Mucosa of descending colon (tissue), 3 donors: ENCODE measurements at regions not wholly inside any gene's neighbourhood (a gene's known extent, or its start where the extent isn't known, plus 50 kb on each side); places are given as distances from the start of the nearest gene placed in this dataset.

Experiments used
- ATAC-seq: fragments of 200-7000 bp; cut with Tn5 transposase; one replicate; pipeline ENCODE4 v1.9.1; 2020; ENCODE audit warnings: mild to moderate bottlenecking, moderate library complexity
- DNase-seq, 3 donors: peaks; one replicate each; pipeline ENCODE4 v3.0.0-alpha.2; 2020
- H3K36me3 ChIP-seq: fragments of 200-600 bp; one replicate; pipeline ENCODE4 v1.8.0; 2021; ENCODE audit warnings: low read depth, mild to moderate bottlenecking
- H3K4me1 ChIP-seq: fragments of 200-600 bp; one replicate; pipeline ENCODE4 v1.8.0; 2021; ENCODE audit warnings: low read depth, mild to moderate bottlenecking
- H3K4me3 ChIP-seq: fragments of 200-600 bp; one replicate; pipeline ENCODE4 v1.8.0; 2021; ENCODE audit warnings: mild to moderate bottlenecking
- H3K9me3 ChIP-seq: fragments of 200-600 bp; one replicate; pipeline ENCODE4 v1.8.0; 2021; ENCODE audit warnings: mild to moderate bottlenecking
- intact Hi-C, 2 donors: fragments of 100-400 bp; cut with DNase I in 1 of 2; cut with micrococcal nuclease in 1 of 2; formaldehyde crosslinking; loops; one replicate each; pipeline versions ENCODE4 v1.11.0 to v1.11.1; 2022; cut with DNase I, micrococcal nuclease
- TF ChIP-seq, protein P1 (sequence below): fragments of 200-600 bp; IDR thresholded peaks from one replicate; pipeline ENCODE4 v1.8.0; 2022; ENCODE audit warnings: antibody characterized with exemption, mild to moderate bottlenecking
- donor health status: DM: no; HTN: no; CAD: no; lungs with moderate emphysema.
- donor health status: DM: no; HTN: no; CAD: no.
- donor health status: DM: no; HTN: yes; CAD: no.

DNA sequence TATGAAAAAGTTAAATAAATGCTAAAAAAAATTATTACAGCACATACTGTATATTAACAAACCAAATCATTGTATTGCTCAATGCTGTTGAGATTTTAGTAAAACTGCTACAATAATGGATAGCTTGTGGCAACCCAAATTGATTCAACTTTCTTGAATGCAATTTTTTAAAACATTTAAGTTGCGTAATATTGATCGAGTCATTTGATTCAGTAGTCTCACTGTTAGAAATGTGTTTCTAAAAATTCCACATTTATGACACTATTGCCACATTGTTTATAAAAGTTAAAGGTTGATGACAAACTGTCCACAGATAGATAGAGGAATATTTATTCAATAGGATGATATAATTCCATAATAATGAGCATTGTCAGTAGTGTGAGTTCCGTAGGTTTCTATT, 640.7 kb upstream of the CRIM1 start:
- H3K9me3 ChIP-seq: no peaks in the 10 kb centered on the region
- no peaks in the 10 kb centered on the region for H3K36me3 ChIP-seq
- H3K4me1 ChIP-seq: no peaks in the 10 kb centered on the region
- intact Hi-C loops: no loop called here
- no peak overlapping the region for H3K4me3 ChIP-seq
- ATAC-seq: no peak
- TF ChIP-seq, protein P1, sequence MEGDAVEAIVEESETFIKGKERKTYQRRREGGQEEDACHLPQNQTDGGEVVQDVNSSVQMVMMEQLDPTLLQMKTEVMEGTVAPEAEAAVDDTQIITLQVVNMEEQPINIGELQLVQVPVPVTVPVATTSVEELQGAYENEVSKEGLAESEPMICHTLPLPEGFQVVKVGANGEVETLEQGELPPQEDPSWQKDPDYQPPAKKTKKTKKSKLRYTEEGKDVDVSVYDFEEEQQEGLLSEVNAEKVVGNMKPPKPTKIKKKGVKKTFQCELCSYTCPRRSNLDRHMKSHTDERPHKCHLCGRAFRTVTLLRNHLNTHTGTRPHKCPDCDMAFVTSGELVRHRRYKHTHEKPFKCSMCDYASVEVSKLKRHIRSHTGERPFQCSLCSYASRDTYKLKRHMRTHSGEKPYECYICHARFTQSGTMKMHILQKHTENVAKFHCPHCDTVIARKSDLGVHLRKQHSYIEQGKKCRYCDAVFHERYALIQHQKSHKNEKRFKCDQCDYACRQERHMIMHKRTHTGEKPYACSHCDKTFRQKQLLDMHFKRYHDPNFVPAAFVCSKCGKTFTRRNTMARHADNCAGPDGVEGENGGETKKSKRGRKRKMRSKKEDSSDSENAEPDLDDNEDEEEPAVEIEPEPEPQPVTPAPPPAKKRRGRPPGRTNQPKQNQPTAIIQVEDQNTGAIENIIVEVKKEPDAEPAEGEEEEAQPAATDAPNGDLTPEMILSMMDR: no peak
- DNase-seq: no peak

DNA sequence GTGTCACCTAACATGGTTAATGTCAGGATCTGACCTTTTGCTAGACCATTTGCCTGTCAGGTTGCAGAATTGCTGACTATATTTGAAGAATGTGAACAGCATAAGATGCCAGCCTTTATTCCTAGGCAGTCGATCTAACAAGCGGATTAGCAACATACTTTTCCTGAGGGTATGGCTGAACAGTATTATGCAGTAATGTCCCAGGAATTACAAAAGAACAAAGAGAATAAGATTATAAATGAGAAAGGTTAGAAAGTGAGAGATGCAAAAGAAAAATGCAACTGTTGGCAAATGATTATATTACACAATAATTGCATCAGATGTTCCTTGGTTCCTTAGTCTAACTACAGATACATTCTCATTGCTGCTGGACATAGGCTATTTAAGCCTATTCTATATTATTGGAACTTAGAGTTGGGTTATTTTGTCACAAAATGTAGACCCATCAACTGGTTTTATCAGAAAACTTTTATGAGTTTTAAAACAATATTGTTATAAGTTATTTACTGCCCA, 647.1 kb upstream of the CRIM1 start:
- no peaks in the 10 kb centered on the region for H3K9me3 ChIP-seq
- intact Hi-C loops: no loop called here
- no peaks in the 10 kb centered on the region for H3K36me3 ChIP-seq
- TF ChIP-seq, protein P1: no peak
- H3K4me1 ChIP-seq: no peaks in the 10 kb centered on the region
- DNase-seq (no peak), ATAC-seq (no peak)
- H3K4me3 ChIP-seq: no peak overlapping the region

DNA sequence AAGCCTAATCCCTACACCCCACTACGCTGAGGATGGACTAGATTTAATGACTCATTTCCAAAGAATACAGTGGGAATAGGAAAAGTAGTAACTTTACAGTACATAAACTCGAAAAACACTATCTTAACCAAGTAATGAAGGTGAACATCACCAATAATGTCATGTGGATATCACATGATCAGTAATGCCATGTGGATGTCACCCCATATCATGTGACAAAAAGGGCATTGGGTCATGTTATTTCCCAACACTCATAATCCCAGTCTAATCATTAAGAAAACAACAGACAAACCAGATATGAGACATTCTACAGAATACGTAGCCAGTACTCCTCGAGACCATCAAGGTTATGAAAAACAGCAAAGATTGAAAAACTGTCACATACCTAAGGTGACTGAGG, 667.3 kb upstream of the CRIM1 start:
- TF ChIP-seq, protein P1: no peak
- no peaks in the 10 kb centered on the region for H3K4me1 ChIP-seq
- H3K9me3 ChIP-seq: no peaks in the 10 kb centered on the region
- no peaks in the 10 kb centered on the region for H3K36me3 ChIP-seq
- intact Hi-C loops: no loop called here
- ATAC-seq: no peak
- no peak overlapping the region for H3K4me3 ChIP-seq
- no peak for DNase-seq

DNA sequence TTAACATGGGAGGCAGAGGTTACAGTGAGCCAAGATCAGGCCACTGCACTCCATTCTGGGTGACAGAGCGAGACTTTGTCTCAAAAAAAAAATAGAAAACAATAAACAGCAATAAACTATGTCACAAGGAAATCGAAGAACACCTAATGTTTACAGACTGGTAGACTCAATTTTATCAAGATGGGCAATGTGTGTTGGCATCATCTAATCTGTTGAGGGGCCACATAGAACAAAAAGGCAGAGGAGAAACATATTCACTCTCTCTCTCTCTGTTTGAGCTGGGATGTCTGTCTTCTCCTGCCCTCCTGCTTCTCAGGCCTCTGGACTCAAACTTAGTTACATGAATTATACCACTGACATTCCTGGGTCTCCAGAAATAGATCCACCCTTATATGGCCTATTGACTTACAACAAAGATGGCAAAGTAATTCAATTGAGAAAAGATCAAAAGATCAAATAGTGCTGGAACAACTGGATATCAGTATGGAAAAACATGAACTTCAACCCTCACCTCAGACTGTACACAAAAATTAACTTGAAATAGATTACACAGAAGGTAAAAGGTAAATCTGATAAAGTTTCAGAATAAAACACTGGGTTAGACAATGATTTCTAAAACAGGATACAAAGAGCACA, 703.8 kb upstream of the CRIM1 start:
- Histone ChIP-seq H3K36me3 (no peaks in the 10 kb centered on the region), H3K9me3 (no peaks in the 10 kb centered on the region), H3K4me1 (no peaks in the 10 kb centered on the region), H3K4me3 (no peak overlapping the region)
- TF ChIP-seq, protein P1: no peak
- intact Hi-C loops: no loop called here
- ATAC-seq (peak; percentile 93), DNase-seq (peak in 1 of 3 donors; percentile 17)

DNA sequence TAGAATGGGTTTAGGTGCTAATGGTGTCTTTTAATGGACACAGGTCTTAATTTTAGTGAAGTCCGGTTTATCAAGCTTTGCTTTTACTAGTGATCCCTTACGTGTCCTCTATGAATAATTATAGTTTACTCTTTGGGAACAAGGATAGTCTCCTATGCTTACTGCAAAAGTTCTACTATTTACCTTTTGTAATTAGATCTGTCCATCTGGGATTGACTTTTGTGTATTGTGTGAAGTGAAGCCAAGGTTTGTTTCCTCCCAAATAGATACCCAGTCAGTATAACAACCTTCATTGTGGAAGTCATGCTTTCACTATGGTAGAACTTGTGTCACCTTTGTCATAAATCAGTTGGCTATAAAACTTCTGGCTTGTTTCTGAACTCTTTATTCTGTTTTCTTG, 740.9 kb upstream of the CRIM1 start:
- intact Hi-C loops: no loop called here
- TF ChIP-seq, protein P1: no peak
- Histone ChIP-seq H3K4me3 (no peak overlapping the region), H3K9me3 (no peaks in the 10 kb centered on the region), H3K36me3 (no peaks in the 10 kb centered on the region), H3K4me1 (no peaks in the 10 kb centered on the region)
- DNase-seq (no peak), ATAC-seq (no peak)

DNA sequence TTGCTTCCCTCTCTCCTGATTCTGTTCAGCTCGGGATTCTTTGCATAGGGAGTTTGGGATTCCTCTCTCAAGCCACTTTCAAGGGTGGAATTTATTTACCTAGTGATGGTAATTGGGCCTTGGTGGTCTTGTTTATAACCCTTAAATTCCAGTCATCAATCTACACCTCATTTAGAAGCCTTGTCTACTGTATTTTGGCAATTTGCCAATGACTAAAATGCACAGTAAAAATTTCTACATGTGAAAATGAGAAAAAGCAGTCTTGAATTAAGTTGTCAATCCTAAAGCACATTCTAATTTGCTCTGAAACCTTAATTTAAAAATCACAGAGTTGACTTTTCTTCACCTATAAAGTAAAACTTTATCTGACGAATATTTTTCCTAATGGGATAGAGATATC, 749.2 kb upstream of the CRIM1 start:
- no peak for ATAC-seq

More for the DNA sequence above, 749.2 kb upstream of the CRIM1 start:
- Histone ChIP-seq H3K4me1 (no peaks in the 10 kb centered on the region), H3K9me3 (no peaks in the 10 kb centered on the region), H3K36me3 (no peaks in the 10 kb centered on the region), H3K4me3 (no peak overlapping the region)
- TF ChIP-seq, protein P1: no peak
- intact Hi-C loops: no loop called here
- no peak for DNase-seq
